Mucosa of rectum (tissue), 2 donors: ENCODE measurements at regions not wholly inside any gene's neighbourhood (a gene's known extent, or its start where the extent isn't known, plus 50 kb on each side); places are given as distances from the start of the nearest gene placed in this dataset.
A peak's percentile ranks its signal among the peaks of the same experiment; 100 is the strongest.
"Not testable (repeated sequence)": the region's sequence is repeated elsewhere in the genome, so short reads cannot be mapped to it uniquely, and the experiment has no call there.

Source experiments
- H3K27ac ChIP-seq, 2 donors: one replicate each; pipeline ENCODE4 v1.7.0; 2013; ENCODE audit warnings: inconsistent platforms in 2 of 2, low read depth in 2 of 2, low read length in 2 of 2
- H3K27me3 ChIP-seq, 2 donors: one replicate each; pipeline ENCODE4 v1.7.0; 2013; ENCODE audit warnings: low read length in 2 of 2; ENCODE audit not compliant: control insufficient read depth in 2 of 2, insufficient read depth in 2 of 2
- H3K36me3 ChIP-seq, 2 donors: one replicate each; pipeline ENCODE4 v1.7.0; 2013; ENCODE audit warnings: low read length in 2 of 2; ENCODE audit not compliant: control insufficient read depth in 2 of 2, insufficient read depth in 2 of 2
- H3K4me1 ChIP-seq, 2 donors: one replicate each; pipeline ENCODE4 v1.7.0; 2013; ENCODE audit warnings: low read length in 2 of 2, mild to moderate bottlenecking in 1 of 2; ENCODE audit not compliant: control insufficient read depth in 2 of 2, insufficient read depth in 2 of 2
- H3K4me3 ChIP-seq, 2 donors: one replicate each; pipeline ENCODE4 v1.7.0; 2013; ENCODE audit warnings: low read length in 2 of 2
- H3K9ac ChIP-seq, 2 donors: one replicate each; pipeline ENCODE4 v1.7.0; 2013; ENCODE audit warnings: low read length in 2 of 2, low read depth in 1 of 2, mild to moderate bottlenecking in 1 of 2
- H3K9me3 ChIP-seq, 2 donors: one replicate each; pipeline ENCODE4 v1.7.0; 2013; ENCODE audit warnings: low read length in 2 of 2; ENCODE audit not compliant: control insufficient read depth in 2 of 2
- donor health status: healthy.
- donor health status: Normal muscosa, but diverticular disease.

- not testable (repeated sequence) for H3K9ac ChIP-seq, H3K27me3 ChIP-seq, H3K9me3 ChIP-seq, H3K36me3 ChIP-seq, H3K4me3 ChIP-seq, H3K27ac ChIP-seq, H3K4me1 ChIP-seq
Observed at GRCh38 chr11:71701435-71702291, 119.0 kb upstream of the KRTAP5-11 start.

- H3K4me1 ChIP-seq, H3K27ac ChIP-seq, H3K27me3 ChIP-seq, H3K9me3 ChIP-seq, H3K36me3 ChIP-seq, H3K9ac ChIP-seq, H3K4me3 ChIP-seq: not testable (repeated sequence)
Observed at GRCh38 chr11:71705086-71705737, 122.5 kb upstream of the KRTAP5-11 start.

- not testable (repeated sequence) for H3K9ac ChIP-seq, H3K9me3 ChIP-seq, H3K4me3 ChIP-seq, H3K36me3 ChIP-seq, H3K4me1 ChIP-seq, H3K27ac ChIP-seq, H3K27me3 ChIP-seq
Observed at GRCh38 chr11:71705738-71706432, 123.2 kb upstream of the KRTAP5-11 start.

- H3K9me3 ChIP-seq, H3K4me3 ChIP-seq, H3K27ac ChIP-seq, H3K36me3 ChIP-seq, H3K9ac ChIP-seq, H3K4me1 ChIP-seq, H3K27me3 ChIP-seq: not testable (repeated sequence)
Observed at GRCh38 chr11:71707083-71707482, 124.4 kb upstream of the KRTAP5-11 start.

- not testable (repeated sequence) for H3K9me3 ChIP-seq, H3K4me1 ChIP-seq, H3K27me3 ChIP-seq, H3K36me3 ChIP-seq, H3K9ac ChIP-seq
- peak overlapping the region in 1 of 2 donors; percentile 62 for H3K4me3 ChIP-seq
- peak overlapping the region in 1 of 2 donors; percentile 75 for H3K27ac ChIP-seq
Observed at GRCh38 chr11:71709541-71709940, 123.5 kb upstream of the DEFB108B start.

- H3K4me1 ChIP-seq, H3K36me3 ChIP-seq, H3K9ac ChIP-seq, H3K27me3 ChIP-seq, H3K9me3 ChIP-seq: not testable (repeated sequence)
- H3K27ac ChIP-seq: peak overlapping the region; percentile 47 to 75
- peak overlapping the region; percentile 10 to 62 for H3K4me3 ChIP-seq
Observed at GRCh38 chr11:71710171-71710671, 122.8 kb upstream of the DEFB108B start.

DNA sequence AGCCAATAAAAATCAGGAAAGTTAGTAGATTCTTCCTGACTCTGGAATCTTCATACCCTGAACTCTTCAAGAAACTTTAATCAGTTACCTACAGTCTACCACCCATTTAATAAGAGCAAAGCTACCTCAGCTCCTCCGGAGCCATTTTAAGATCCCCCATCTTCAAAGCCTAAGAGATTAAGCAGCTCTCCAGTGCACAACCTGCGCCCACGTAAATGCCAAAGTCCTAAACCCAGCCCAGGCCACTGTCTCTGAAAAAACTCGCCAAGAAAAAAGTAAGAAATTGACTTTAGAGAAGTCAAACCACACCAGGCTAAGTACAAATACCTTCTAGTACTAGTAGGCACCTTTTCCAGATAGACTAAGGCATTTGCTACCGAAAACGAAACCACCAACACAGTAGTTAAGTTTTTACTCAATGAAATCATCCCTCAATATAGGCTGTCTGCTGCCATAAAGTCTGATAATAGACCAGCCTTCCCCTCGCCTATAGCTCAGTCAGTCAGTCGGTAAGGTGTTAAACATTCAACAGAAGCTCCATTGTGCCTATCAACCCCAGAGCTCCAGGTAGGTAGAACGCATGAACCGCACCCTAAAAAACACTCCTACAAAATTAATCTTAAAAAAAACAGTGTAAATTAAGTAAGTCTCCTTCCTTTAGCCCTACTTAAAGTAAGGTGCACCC lies 122.2 kb upstream of the DEFB108B start:
- not testable (repeated sequence) for H3K4me1 ChIP-seq, H3K9me3 ChIP-seq, H3K27me3 ChIP-seq, H3K36me3 ChIP-seq
- H3K4me3 ChIP-seq: peak overlapping the region in 1 of 2 donors; percentile 62
- peak overlapping the region in 1 of 2 donors; percentile 24 for H3K9ac ChIP-seq
- H3K27ac ChIP-seq: peak overlapping the region; percentile 47 to 75

- H3K36me3 ChIP-seq, H3K27ac ChIP-seq, H3K27me3 ChIP-seq, H3K4me1 ChIP-seq, H3K9ac ChIP-seq, H3K4me3 ChIP-seq, H3K9me3 ChIP-seq: not testable (repeated sequence)
Observed at GRCh38 chr11:71712350-71712749, 120.7 kb upstream of the DEFB108B start.

GRCh38 chr11:71712846-71713245 lies 120.2 kb upstream of the DEFB108B start:
- not testable (repeated sequence) for H3K4me1 ChIP-seq, H3K27ac ChIP-seq, H3K27me3 ChIP-seq, H3K9me3 ChIP-seq, H3K9ac ChIP-seq, H3K36me3 ChIP-seq, H3K4me3 ChIP-seq

DNA sequence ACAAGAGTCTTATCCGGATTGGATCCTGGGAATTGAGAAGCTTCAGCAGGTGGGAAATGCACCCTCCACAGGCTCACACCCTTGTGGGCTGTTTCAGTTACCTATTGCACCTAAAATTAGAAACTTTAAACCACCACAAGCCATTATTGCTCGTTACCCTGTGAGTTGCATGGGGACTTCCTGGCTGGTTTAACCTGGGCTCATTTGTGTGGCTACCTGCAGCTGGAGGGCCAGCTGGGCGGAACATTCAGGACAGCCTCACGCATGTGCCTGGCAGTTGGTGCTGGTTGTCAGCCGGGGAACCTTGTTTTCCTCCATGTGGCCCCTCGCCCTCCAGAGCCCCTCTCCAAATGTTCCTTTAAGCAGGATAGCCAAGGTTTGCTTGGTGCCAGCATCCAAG lies 118.5 kb upstream of the DEFB108B start:
- not testable (repeated sequence) for H3K4me3 ChIP-seq, H3K27ac ChIP-seq, H3K36me3 ChIP-seq, H3K27me3 ChIP-seq, H3K4me1 ChIP-seq, H3K9me3 ChIP-seq, H3K9ac ChIP-seq
